LNCAP (cell line): ENCODE measurements at regions not wholly inside any gene's neighbourhood (a gene's known extent, or its start where the extent isn't known, plus 50 kb on each side); places are given as distances from the start of the nearest gene placed in this dataset.

Source experiments
- CTCF ChIP-seq: fragments of 450-650 bp; IDR thresholded peaks from 2 replicates; pipeline ENCODE4 v1.5.1; 2017; ENCODE audit warnings: mild to moderate bottlenecking

GRCh38 chr10:129294944-129295343, 172.1 kb upstream of the MGMT start:
- TF ChIP-seq CTCF = no peak

GRCh38 chr10:129305046-129305445, 162.0 kb upstream of the MGMT start:
- no peak for TF ChIP-seq CTCF

- TF ChIP-seq CTCF = no peak
Measured at GRCh38 chr10:129307141-129307540, 159.9 kb upstream of the MGMT start.

GRCh38 chr10:129308953-129309564, 158.0 kb upstream of the MGMT start:
- TF ChIP-seq CTCF = no peak

- no peak for TF ChIP-seq CTCF
Measured at GRCh38 chr10:129309565-129309964, 157.5 kb upstream of the MGMT start.

- TF ChIP-seq CTCF = no peak
Measured at GRCh38 chr10:129310881-129311280, 156.2 kb upstream of the MGMT start.

- no peak for TF ChIP-seq CTCF
Measured at GRCh38 chr10:129319934-129320333, 147.1 kb upstream of the MGMT start.

- no peak for TF ChIP-seq CTCF
Measured at GRCh38 chr10:129320340-129320739, 146.7 kb upstream of the MGMT start.
